ENCODE measurements at regions not wholly inside any gene's neighbourhood (a gene's known extent, or its start where the extent isn't known, plus 50 kb on each side); places are given as distances from the start of the nearest gene placed in this dataset.

DNA sequence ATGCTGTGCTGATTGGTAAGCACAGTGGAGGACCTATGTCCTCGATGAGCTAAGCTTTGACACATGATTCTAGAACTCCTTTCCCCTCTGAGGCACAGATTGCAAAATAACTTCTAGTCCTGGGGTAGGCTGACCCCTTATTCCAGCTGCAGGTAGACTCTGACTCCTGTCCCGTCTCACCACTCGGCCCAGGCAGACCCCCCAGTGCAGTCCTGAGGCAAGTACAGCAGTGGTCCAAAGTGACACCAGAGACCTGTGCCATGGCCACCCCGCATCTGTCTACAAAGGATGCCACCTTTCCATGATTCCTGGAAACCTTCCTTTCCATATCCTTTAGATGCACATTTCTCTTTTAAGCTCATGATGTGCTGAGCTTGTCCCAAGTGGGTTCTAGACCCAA is 482.5 kb downstream of the ZNF536 start:
- no peak for TF ChIP-seq POLR2A (IDR thresholded peaks at IDR 0.05)
- TF ChIP-seq, protein P1, sequence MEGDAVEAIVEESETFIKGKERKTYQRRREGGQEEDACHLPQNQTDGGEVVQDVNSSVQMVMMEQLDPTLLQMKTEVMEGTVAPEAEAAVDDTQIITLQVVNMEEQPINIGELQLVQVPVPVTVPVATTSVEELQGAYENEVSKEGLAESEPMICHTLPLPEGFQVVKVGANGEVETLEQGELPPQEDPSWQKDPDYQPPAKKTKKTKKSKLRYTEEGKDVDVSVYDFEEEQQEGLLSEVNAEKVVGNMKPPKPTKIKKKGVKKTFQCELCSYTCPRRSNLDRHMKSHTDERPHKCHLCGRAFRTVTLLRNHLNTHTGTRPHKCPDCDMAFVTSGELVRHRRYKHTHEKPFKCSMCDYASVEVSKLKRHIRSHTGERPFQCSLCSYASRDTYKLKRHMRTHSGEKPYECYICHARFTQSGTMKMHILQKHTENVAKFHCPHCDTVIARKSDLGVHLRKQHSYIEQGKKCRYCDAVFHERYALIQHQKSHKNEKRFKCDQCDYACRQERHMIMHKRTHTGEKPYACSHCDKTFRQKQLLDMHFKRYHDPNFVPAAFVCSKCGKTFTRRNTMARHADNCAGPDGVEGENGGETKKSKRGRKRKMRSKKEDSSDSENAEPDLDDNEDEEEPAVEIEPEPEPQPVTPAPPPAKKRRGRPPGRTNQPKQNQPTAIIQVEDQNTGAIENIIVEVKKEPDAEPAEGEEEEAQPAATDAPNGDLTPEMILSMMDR (IDR thresholded peaks at IDR 0.05): no peak

All from adrenal gland (tissue), 5 donors.